AG08396 (cell line): ENCODE measurements at regions not wholly inside any gene's neighbourhood (a gene's known extent, or its start where the extent isn't known, plus 50 kb on each side); places are given as distances from the start of the nearest gene placed in this dataset.

ENCODE experiments used
- DNase-seq: peaks from one replicate; pipeline ENCODE4 v3.0.0; 2012; ENCODE audit warnings: low spot score, mixed read lengths

DNA sequence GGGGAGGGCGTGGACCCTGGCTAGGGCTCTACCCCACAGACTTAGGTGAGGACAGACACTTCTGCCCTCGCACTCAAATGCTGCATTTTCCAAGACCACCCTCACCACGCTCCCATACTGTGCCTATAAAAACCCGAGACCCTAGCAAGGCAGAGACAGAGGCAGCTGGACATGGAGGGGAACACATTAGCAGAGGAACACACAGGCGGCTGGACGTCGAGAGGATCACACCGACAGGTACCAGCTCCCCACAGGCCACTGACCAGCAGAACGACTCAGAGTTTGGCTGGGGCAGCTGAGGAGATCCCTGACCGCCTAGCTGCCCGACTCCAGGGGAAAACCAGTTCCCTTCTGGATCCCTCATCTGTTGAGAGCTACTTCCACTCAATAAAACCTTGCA, 338.2 kb upstream of the SMIM30 start:
- DNase-seq: no peak

DNA sequence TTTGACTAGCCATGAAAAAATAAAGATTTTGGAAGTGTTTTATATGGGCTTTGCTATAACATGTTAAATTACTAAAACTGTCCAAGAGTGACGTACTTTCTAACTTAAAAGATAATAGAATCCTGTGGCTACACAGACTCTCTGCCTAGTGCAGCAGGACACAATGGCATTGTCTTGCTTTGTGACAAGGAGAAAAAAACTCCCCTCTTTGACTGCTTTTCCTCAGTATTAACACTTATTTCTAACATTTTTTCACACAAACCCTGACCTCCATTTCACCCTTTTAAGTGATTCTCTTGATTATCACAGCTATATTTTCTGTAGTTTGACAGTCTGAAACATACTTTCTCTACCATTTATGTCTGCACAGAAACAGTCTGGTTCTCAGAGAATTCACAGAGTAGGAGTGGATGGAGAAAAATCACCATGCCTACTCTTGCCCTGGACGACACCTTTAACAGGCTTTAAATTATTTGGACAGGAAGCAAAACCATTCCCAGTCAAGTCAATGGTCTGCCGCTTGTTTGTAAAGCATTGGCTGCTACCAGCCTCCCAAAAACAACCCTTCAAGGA, 336.3 kb upstream of the SMIM30 start:
- no peak for DNase-seq

DNA sequence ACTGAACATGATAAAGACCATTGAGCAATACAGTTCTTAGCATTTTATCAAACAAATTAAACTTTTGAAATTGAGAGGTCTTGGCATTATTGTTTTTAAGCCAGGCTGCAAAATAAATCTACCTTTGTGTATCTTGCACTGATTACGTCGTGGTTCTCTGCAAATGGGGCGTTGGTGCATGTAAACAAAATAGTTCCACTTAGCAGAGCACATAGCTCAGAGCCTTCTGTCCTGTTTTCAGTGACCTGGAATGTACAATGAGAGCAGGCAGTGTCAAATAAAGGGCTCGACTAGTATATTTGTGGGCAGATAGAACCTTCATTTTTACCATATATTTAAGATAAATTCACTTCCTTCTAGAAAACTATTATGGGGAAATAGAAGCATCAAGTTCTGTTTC, 333.9 kb upstream of the SMIM30 start:
- DNase-seq: no peak

DNA sequence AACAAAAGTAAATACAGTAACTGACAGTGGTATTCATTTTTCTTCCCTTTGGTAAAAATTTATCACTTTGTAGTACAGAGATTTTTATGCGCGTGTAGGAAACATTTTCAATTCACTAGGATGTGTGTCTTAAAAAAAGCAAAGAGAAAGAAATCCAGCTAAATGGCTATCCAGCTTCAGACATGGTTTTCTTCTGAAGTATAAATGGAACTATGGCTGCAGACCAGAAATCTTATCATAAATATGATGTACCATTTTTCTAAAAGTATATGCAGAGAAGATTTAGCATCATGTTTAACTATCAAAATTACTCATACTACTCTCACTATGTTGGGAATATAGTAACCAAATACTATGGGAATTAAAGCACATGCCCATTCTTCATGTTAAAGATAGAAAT, 328.4 kb upstream of the SMIM30 start:
- DNase-seq: no peak

DNA sequence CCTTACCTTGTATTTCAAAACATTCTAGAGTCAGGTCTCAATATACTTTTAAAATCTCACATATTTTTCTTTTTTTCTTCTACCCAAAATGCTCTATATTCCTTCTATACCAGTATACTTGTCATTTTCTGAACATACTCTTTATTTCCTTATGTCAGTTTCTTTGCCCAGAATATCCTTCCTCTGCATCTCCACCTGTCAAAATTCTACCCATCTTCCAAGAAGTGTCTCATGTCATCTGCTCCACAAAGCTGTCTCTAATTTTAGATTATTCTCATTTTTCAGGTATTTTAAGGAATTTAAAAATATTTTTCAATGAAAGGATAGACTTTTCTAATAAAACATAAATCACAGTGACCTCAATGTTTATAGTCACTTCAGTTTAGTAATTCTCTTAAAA, 328.0 kb upstream of the SMIM30 start:
- no peak for DNase-seq

DNA sequence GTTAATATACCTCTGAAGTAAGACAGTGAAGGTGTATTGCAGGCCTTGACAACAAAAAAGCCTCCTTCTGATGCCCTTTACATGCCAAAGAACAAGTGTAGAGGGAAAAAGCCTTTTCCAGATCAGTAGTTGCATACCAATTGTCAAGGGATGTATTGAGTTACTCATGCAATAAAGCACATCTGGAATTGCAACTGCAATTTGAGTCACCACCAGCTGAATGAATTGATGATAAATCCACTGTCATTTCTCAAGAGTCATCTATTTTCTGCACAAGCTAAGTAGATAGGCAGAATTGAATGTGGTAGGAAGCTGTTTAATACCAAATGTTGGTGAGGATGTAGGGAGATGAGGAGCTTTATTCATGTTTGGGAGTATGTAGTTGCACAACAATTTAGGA, 325.9 kb upstream of the SMIM30 start:
- DNase-seq: no peak

DNA sequence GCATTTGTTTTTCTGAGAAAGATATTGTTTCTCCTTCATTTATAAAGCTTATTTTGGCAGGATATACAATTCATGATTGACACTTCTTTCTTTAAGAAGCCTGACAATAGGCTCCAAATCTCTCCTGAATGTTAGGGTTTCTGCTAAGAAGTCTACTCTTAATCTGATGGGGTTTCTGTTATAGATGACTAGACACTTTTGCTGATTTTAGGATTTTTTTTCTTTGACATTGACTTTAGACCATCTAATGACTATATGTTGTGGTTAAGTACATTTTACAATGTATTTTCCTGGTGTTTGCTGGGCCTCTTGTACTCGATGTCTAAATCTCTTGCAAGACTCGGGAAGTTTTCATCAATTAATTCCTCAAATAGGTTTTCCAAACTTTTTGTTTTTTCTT, 321.8 kb upstream of the SMIM30 start:
- DNase-seq: no peak

DNA sequence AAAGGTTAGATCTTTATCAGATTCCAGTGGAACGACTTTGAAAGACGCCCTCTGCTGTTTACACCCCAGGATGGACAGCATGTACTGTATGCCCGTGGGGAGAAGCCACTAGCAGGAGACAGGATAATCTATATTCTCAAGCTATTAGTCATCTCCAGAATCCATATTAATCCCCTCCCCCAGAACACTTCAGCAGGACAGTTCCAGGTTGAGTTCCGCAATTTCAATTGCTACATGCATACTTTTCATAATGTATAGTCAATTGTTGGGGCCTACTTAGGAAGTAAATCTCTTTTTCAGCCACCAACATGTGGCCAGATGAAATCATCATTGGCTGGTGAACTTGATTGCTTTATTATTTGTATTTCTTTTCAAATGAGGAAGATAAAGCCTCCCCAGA, 313.1 kb upstream of the SMIM30 start:
- no peak for DNase-seq

DNA sequence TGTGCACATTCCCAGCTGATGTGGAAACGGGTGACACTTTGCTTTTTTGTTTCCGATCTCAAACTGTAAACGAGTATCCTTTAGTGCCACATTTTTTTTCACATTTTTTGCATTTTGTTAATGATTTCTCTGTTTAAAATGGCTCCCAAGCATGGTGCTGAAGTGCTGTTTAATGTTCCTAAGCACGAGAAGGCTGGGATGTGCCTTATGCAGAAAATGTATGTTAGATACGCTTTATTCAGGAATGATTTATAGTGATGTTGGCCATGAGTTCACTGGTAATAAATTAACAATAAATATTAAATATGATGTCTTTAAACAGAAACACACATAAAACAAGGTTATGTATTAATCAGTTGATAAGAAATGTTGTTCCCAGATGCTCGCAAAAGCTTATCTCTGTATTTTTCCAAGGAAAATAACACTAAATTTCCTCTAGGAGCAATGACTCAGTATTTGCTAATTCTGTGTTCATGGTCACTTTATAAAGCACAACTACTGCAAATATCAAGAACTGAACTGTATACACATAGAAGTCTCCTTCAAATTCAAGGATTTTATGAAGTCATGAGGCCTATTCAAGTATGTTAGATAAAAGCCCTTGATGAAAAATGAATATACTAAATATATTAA, 305.9 kb upstream of the SMIM30 start:
- no peak for DNase-seq

DNA sequence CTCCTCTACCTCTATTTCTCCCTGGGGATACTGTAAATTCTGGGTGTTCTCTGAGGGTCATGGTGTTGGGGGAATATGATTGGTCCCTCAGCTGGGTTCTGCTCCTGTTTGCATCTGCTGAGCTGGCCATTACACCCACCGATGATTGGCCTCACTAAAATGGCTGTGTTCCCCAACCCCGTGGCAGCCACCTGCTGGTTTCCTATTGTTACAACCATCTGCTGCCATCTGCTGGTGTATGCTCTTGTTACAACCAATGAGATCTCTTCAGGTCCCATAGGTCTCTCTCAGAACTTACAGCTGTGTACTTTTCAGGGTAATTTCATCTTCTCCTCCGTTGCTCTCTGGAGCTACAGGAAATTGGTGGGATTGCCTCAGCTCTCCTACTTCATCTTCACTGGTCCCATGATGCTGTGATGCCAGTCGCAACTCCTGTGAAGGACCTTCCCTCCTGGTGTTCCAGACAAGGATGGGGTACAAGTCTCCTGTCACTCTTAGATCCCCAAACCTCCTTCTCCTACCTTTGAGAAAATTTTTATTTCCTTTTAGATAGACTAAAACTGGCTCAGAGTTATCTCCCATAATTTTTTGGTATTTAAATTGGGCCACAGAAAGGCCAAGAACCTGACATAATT, 303.5 kb upstream of the SMIM30 start:
- DNase-seq: peak; percentile 74

DNA sequence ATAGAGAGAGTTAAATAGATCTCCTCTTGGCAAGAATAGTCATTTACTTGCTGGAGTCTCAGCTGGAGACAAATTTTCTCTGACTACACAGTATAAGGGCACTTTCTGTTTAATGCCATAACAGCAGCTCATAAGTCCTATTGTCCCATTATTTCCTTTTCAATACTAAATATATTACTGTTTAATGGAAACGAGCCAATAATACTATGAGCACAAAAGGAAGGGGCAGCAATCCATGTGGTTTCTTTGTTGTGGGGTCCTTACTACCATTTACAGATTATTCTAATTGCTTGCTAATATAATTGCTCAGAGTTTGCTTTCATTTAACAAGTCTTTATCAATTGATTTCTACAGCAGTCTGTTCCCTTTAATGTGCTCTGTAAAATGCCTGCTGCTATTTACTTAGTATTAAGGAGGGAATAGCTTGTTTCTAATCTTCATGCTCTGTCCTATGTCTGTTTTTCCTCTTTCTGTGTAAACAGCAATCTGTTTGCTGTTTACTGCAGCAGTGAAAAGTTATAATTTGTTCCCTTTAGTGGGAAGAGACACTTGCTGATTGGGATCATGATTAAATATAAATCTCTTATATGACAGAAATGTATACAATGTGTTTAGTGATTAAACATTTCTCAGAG, 296.2 kb upstream of the SMIM30 start:
- DNase-seq: no peak

DNA sequence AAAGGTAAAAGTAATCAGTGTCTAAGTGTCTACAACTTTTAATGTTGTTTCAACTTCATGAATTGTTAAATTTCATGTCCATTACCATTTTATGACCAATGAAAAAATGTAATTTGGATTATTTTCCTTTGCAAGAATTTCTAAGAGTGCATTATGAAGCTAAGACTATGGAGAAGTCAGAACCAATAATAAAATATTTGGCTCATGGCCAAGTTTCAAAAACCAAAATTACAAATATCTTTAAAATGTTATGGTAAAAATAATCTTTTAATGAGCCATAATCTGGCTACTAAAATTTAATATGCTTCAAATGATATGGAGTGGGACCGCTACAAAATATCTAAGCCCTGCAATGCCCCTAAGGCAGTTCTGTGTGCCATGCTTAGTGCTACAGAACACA, 294.1 kb upstream of the SMIM30 start:
- DNase-seq: no peak

DNA sequence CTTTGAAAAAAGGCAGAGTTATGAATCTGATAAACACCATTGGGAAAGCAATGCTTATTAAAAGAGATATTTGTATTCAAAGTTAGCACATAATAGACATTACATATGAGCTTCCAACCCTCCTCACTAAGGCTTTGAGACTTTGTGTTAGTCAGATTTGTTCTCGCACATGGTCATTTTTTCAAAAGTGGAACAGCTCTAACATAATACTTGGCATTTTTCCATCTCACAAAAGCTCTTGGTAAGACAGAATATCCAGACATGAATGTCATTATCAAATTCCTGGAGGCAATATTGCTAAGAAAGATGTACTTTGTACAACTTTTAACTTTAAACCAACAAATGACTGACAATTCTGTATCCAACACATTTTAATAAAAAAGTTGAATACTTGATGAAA, 292.4 kb upstream of the SMIM30 start:
- DNase-seq: no peak

DNA sequence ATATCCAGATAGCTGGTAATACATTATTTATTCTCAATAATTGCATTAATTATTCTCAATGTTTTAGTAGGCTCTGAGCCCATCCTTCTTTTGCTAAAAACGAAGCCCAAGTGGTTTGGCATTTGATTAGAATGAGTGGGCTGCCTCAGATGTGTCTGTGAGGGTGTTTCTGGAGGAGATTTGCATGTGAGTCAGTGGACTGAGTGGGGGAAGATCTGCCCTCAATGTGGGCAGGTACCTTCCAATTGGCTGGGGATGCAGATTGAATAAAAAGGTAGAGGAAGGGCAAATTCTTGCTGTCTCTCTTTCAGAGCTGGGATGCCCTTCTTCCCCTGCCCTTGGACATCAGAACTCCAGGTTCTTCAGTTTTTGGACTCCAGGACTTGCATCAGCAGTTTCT, 290.6 kb upstream of the SMIM30 start:
- DNase-seq: no peak

DNA sequence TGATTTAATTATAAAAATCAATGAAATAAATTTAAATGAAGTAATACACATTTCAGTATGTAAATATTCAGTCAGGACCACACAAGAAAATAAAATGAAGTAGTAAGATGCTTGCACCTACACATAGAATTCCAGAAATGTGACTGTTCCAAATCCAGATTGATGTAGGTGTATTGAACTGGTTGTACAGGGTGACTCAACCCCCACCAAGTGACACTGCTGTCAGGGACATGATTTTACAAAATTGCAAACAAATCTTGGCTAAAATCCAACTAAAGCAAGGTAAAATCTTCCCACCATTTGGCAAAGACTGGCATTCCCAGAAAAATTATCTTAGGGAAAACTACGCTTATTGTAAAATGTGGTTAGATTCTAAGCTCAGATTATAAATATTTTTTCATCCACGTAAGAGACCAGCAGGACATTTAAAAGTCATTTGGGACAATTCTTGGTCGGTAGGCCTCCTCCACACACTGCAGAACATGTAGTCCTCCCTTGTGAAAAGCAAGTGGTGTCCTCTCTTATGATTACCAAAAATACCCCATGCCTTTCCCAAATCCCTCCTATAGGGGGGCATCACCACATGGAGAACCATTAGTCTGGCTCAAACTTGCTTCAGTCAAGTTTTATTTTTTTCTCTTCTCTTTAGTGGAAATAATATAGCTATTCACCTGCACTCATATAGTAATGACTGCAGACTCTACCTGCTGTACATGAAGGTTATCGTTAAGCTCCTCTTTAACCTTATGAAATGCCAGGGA, 287.1 kb upstream of the SMIM30 start:
- no peak for DNase-seq

DNA sequence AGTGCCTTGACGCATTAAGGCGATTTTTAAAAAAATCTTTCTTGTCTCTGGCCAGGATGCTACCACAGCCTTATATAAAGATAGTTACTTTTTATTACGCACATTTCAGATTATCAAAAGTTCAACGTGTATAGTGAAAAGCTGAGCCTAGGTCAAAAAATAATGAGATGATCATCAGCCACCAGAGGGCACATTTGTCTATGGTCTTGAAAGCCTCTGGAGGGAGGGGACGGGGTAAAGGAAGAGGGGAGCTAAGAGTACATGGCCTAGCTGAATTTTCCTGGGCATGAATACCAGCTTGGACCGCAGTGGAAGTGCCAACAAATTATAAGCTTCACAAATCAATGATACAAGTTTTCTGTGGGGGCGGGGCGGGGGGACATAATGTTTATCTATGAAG, 285.9 kb upstream of the SMIM30 start:
- no peak for DNase-seq

DNA sequence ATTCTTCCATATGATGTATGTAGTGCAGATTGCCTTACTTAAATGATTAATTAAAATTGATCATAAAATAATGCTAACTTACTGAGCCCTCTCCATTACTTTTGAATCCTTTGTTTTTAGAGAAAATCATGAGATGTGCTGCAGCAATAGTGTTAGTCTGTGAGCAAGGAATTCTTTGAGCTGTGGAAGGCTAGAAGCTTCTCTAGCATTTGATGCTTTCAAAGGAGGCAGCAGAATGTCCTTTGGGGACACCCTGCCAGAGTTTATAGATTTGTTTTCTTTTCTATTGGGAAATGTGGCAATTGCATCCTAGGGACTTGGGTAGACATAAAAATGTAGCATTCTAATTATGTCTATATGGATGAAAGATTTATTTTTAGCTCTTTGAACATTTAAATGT, 284.1 kb upstream of the SMIM30 start:
- DNase-seq: no peak

DNA sequence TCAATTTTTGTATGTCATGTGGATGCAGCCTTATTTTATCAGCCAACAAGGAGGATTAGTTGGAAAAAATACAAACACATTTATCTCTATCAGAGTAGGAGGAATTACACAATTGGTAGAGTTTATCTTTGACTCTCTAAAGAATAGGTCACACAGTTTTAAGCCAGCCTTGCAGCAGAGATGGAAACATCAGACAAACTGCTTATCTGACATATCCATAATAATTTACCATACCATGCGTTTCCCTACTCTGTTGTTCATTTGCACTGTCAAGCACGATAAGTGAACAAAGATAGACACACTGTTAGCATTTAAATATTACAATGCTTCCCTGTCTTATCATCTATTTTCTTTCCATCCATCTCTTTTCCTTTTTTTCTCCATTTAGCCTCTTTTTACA, 283.7 kb upstream of the SMIM30 start:
- no peak for DNase-seq

DNA sequence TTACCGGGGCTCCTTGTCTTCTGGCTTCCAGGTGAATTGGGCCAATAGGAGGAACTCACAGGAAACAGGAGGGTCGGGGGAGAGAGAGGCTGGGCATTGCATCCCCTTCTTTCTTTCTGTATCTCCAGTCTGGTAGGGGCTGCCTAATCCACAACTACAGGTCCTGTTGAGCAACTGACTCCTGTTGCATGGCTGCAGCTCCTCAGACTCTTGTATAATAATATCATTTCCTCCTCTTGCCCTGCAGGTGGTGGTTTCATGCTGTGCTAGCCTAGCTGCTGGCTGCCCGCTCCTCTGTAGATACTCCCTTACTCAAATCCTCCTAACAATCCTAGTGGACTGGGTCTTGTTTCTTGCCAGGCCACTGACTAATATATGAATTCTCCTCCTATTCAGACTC, 276.5 kb upstream of the SMIM30 start:
- no peak for DNase-seq

DNA sequence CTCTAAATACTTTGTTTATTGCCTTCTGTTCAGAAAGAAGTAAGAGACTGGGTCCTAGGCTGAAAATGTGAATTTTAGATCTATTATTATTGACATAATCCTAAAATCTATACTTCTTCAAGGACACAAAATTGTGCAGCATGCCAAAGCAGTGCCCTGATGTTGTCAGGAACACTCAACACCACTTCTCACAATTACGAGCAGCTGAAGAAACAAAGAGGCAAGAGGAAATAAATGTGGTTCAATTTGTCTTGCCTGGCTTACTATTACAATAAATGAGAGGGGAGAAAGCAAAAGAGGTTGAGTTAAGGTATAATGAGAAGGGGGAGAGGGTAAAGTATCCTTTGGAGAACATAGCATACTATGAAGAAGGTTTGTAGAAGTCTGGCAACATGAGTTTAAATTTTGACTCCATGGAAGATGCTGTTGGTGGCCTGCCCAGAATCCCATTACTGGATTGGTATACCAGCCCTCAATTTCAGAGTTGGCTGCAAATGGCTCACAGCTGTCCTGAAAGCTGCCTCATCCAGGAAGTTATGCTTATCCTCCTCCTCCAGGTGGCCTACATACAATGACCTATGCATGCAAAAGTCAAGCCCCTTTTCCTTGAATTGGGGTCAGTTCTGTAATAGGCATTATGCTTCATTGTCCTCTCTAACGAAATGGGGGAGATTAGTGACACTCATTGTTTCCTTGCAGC, 274.6 kb upstream of the SMIM30 start:
- no peak for DNase-seq

DNA sequence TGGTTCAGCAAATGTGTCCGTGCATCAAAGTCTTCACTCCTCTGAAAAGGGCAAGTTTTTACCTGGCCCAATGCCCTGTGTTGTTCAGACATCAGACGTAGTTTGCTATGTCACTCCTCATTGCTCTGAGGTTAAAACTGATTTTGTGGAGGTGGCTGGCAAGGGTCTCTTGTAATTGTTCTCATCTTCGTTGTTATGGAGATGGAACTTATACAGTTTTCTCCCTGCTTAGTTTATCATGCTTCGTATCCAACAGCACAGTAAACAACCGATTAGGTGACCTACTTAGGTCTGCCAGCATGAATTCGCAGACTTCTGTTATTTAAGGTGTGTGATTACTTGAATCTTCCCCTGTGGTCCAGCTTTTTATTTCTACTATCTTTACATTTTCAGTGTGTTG, 274.1 kb upstream of the SMIM30 start:
- DNase-seq: no peak

DNA sequence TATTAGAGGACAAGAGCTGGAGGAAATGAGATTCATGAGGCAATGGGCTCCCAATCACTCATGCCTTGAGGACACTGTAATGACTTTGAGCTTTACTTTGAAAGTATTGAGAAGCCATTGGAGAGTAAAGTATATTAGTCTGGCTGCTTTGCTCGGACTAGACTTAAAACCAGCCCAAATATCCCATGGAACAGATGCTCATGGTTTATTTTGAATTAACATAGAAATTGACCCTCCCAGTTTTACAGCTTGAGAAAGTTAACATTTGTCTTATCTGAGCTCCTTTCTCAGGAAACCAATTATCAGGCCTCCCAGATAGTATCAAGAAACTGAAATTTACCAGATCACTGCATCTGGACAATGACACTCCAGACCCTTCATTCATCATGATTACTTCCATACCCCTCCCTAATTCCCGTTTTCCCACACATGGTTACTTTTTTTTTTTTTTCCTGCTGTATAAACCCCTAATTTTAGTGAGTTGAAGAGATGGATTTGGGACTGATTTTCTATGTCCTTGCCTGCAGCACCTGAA, 270.8 kb upstream of the SMIM30 start:
- no peak for DNase-seq
